BJ (cell line): ENCODE measurements at regions not wholly inside any gene's neighbourhood (a gene's known extent, or its start where the extent isn't known, plus 50 kb on each side); places are given as distances from the start of the nearest gene placed in this dataset.

ENCODE experiments used
- CTCF ChIA-PET: fragments of 350-600 bp; formaldehyde crosslinking; extraction: SDS; loops from one replicate; lab custom pipeline; 2021; ENCODE audit warnings: antibody characterized with exemption, inconsistent platforms; lab: Yijun Ruan, JAX
- POLR2A ChIA-PET: fragments of 300-600 bp; sonication (Branson Sonifier 250); formaldehyde crosslinking; extraction: SDS; loops from one replicate; lab custom pipeline; 2021; ENCODE audit warnings: antibody characterized with exemption; lab: Charles Lee
- DNase-seq: peaks from one replicate; pipeline ENCODE4 v3.0.0-alpha.2; 2011; ENCODE audit warnings: low read depth
- H3K27me3 ChIP-seq: 2 replicates; pipeline ENCODE4 v1.6.0; 2011; ENCODE audit warnings: low read length; ENCODE audit not compliant: control insufficient read depth, insufficient read depth
- H3K36me3 ChIP-seq: 2 replicates; pipeline ENCODE4 v1.5.1; 2011; ENCODE audit warnings: low read length; ENCODE audit not compliant: control insufficient read depth, insufficient read depth
- H3K4me3 ChIP-seq: 2 replicates; pipeline ENCODE4 v1.5.1; 2011; ENCODE audit warnings: low read depth, mild to moderate bottlenecking, control low read depth, low read length
- TF ChIP-seq, protein P1 (sequence below): IDR thresholded peaks from 2 replicates; pipeline ENCODE4 v1.5.1; 2011; ENCODE audit warnings: low read depth, mild to moderate bottlenecking, control low read depth, inconsistent platforms, low read length, moderate library complexity; ENCODE audit not compliant: insufficient read depth

DNA sequence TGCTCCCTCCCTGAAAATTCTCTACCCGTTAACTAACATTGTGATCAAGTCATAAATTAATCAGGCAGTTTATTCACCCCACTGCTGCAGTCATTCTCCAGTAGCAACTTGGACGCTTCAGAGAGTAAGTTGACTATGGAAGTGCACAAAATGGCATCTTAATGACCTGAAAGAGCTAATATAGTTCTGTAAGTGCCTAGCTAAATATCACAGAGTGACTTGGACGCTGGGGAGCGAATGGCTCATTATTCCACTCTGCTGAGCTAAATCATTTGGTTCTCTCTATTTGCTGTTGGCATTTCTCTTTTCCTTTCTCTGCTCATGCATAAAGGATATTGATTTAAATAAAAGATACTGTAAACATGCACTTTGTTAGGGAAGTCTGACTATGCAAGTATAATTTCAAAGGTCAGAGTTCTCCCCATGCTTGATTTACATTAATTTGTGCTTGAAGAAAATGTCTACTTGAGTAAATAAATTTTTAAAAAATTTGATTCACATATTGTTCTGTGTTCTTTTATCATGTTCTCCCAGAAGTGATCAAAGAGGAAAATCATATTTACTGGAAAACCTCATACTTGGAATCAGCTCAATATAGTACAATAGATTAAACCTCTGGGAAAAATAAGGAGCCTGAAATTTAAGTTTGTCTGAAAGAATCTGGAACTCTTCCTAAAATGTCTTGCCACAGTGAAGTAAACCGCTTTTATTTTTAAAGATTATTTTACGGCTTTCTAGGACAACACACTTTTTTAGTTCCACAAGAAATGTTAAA lies 169.5 kb upstream of the HAPLN1 start:
- DNase-seq = no peak
- TF ChIP-seq, protein P1, sequence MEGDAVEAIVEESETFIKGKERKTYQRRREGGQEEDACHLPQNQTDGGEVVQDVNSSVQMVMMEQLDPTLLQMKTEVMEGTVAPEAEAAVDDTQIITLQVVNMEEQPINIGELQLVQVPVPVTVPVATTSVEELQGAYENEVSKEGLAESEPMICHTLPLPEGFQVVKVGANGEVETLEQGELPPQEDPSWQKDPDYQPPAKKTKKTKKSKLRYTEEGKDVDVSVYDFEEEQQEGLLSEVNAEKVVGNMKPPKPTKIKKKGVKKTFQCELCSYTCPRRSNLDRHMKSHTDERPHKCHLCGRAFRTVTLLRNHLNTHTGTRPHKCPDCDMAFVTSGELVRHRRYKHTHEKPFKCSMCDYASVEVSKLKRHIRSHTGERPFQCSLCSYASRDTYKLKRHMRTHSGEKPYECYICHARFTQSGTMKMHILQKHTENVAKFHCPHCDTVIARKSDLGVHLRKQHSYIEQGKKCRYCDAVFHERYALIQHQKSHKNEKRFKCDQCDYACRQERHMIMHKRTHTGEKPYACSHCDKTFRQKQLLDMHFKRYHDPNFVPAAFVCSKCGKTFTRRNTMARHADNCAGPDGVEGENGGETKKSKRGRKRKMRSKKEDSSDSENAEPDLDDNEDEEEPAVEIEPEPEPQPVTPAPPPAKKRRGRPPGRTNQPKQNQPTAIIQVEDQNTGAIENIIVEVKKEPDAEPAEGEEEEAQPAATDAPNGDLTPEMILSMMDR = no peak
- H3K27me3 ChIP-seq = no peaks in the 10 kb centered on the region
- H3K36me3 ChIP-seq = no peaks in the 10 kb centered on the region
- ChIA-PET POLR2A (no interaction called here), CTCF (no interaction called here)
- H3K4me3 ChIP-seq = no peak overlapping the region

DNA sequence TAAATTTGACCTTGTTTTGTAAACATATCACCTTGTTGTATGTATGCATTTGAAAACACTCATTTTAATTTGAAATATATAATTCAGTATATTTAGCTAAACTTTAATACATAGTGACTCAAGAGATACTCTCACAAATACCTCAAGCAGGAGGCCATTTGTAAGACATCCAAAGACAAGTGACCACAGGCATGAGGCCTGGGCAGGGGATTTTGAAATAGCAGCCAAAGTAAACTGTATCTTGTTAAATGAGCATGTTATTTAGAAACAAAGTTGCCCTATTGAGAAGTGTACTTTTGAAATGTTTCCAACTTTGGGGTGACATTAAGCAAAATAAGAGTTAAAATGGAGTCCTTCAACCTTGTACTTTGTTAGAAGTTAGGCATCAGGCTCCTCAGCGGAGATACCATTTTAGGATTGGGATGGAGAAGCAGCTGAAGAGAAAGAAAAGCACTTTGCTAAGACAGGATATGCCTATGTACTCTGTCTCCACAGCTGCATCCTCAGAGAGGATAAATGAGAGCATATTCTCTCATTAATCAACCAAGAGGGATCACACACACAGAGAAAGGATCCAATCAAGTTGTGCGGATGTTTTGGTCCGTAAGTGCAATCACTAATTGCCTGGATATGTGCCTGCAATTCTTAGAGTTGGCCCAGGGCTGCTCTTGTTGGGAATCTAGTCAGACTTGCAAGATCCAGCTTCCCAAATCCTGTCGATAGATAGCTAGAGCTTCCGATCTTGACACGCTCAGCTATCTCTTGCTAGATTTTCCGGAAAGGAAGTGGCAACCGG lies 157.5 kb upstream of the HAPLN1 start:
- Histone ChIP-seq H3K27me3 (no peaks in the 10 kb centered on the region), H3K36me3 (no peaks in the 10 kb centered on the region), H3K4me3 (no peak overlapping the region)
- POLR2A ChIA-PET = no interaction called here
- TF ChIP-seq, protein P1 = no peak
- no peak for DNase-seq
- CTCF ChIA-PET = no interaction called here

- H3K4me3 ChIP-seq = no peak overlapping the region
- TF ChIP-seq, protein P1 = no peak
- H3K36me3 ChIP-seq = no peaks in the 10 kb centered on the region
- H3K27me3 ChIP-seq = no peaks in the 10 kb centered on the region
- POLR2A ChIA-PET = no interaction called here
- DNase-seq = no peak
- CTCF ChIA-PET = no interaction called here
Observed at GRCh38 chr5:83871533-83872395, 151.1 kb upstream of the HAPLN1 start.

- ChIA-PET CTCF (no interaction called here), POLR2A (no interaction called here)
- DNase-seq = no peak
- H3K4me3 ChIP-seq = no peak overlapping the region
- H3K27me3 ChIP-seq = no peaks in the 10 kb centered on the region
- H3K36me3 ChIP-seq = no peaks in the 10 kb centered on the region
- TF ChIP-seq, protein P1 = no peak
Observed at GRCh38 chr5:83866181-83866580, 145.5 kb upstream of the HAPLN1 start.

DNA sequence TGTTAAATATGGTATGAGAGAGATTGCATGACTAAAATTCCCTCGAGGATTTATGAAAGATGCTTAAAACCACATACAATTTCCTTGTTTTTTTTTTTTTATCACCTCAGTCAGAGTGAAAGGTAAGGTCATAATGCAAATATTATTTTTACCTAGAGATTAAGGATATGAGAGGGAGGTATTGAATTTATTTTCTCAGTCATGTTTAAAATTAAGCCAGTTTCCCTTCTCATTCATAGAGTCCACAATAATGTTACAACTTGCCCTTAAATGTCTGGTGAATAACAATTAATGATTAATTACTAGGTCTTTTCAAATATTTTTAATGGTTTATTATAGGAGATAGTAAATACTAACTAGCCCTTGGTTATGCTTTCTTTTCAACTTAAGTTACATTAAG lies 144.9 kb upstream of the HAPLN1 start:
- TF ChIP-seq, protein P1 = no peak
- ChIA-PET POLR2A (no interaction called here), CTCF (no interaction called here)
- Histone ChIP-seq H3K36me3 (no peaks in the 10 kb centered on the region), H3K4me3 (no peak overlapping the region), H3K27me3 (no peaks in the 10 kb centered on the region)
- no peak for DNase-seq
